Stimulated activated CD4-positive, alpha-beta T cell treated with anti-CD3 and anti-CD28 coated beads, Interleukin-12 subunit alpha, Interleukin-12 subunit beta, amount 100 ng/mL, for 4 hours (primary cell): ENCODE measurements at regions not wholly inside any gene's neighbourhood (a gene's known extent, or its start where the extent isn't known, plus 50 kb on each side); places are given as distances from the start of the nearest gene placed in this dataset.
"Not testable (repeated sequence)": the region's sequence is repeated elsewhere in the genome, so short reads cannot be mapped to it uniquely, and the experiment has no call there.

ENCODE experiments used
- DNase-seq: peaks from one replicate; pipeline ENCODE4 v3.0.0-alpha.2; 2020

GRCh38 chr4:12016729-12017128, 588.0 kb upstream of the HS3ST1 start:
- DNase-seq, result no peak

GRCh38 chr4:12005471-12005870, 576.8 kb upstream of the HS3ST1 start:
- no peak for DNase-seq

- not testable (repeated sequence) for DNase-seq
These were observed 567.9 kb upstream of the HS3ST1 start for GRCh38 chr4:11996581-11996980.

DNA sequence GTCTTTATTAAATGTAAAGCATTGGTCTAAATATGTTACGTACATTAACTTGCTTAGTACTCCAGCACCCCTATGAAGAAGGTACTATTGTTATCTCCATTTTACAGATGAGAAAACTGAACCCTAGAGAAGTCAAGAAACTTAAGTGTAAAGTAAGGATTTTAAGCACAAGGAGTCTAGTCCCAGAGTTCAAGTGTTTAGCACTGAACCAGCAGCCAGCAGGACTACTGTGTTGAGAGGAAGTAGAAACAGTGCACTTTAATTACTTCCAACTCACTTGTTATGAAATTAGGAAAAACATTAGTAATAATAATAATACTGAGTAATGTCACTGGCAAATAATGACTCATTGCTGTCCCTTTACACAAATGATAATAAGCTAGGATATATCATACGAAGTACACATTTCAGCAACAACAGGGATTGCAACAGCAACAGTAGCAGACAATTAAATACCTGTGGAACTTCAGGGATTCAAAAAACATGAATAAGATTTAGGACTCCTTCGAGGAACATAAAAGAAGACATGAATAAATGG, 548.1 kb upstream of the HS3ST1 start:
- no peak for DNase-seq

DNA sequence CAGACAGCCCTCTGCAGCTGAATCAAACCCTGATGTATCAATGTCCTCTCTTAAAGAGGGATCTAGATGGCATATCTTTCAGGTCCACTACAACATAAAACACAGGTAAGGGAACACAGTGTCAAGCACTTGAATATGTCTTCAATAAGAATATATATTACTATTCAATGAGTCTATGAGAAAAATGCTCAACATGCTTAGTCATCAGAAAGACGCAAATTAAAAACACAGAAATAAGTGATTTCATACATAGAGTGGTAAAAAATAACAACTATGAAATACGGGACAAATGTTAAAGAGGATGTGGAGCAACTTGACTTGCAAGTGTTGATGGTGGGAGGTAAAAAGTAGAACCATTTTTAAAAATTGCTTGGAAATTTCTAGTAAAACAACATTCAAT, 544.6 kb upstream of the HS3ST1 start:
- DNase-seq, result no peak

DNA sequence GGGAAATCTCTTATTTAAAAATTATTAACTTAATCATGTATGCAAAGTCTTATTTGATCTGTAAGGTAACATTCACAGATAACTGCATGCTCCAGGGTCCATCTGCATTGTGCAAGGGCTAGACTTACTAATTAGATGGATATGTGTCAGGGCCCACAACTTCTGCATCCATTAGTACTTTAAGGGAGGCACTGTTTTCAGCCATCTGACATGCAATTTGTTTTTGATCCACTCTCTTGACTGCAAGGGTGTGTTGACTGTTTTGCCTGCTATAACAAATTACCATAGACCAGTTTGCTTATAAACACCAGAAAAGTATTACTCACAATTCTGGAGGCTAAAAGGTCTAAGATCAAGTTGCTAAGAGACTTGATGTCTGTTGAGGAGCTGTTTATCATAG, 542.1 kb upstream of the HS3ST1 start:
- DNase-seq, result no peak

- no peak for DNase-seq
These were observed 538.1 kb upstream of the HS3ST1 start for GRCh38 chr4:11966782-11967181.

DNA sequence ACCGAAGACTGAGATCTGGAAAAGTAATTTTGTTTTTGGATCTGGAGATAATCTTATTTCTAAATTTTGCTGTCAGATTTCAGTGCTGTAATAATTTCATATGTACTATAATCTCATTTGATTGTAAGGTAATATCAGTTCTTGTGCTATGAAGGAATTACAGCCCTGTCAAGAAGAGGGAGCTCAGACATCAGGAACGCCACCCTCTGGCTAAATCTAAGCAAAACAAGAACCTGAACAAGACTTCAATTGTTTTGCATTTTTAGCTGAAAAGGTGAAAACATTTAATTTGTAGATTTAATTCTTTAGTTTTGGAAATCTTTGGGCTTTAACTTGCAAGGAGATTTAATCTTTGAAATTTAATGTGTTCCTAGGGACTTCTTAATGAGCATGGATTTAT, 525.4 kb upstream of the HS3ST1 start:
- DNase-seq, result no peak

DNA sequence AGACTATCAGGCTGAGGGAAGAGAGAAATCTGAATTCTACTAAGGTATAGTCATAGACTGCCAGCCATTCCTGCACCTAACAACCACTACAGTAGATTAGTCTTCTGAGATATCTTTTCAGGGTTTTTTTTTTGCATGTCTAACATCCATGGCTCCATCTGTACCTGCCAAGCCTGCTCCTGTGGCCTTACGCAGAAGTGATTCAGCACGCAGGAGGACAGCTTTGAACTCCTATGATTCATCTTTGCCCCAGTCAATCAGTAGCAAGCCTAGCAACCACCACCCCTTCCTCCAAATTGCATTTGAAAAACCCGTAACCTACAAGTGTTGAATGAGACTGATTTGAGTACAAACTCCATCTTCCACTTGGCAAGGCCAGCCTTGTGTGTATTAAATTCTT, 520.7 kb upstream of the HS3ST1 start:
- no peak for DNase-seq

DNA sequence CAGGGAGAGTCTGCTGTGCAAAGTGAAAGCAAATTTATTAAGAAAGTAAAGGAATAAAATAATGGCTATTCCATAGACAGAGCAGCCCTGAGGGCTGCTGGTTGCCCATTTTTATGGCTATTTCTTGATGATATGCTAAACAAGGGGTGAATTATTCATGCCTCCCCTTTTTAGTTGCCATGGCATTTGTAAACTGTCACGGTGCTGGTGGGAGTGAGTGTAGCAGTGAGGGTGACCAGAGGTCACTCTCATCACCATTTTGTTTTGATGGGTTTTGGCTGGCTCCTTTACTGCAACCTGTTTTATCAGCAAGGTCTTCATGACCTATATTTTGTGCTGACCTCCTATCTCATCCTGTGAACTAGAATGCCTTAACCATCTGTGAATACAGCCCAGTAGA, 518.9 kb upstream of the HS3ST1 start:
- DNase-seq, result not testable (repeated sequence)

GRCh38 chr4:11937941-11938340, 509.2 kb upstream of the HS3ST1 start:
- DNase-seq, result no peak

- no peak for DNase-seq
These were observed 502.6 kb upstream of the HS3ST1 start for GRCh38 chr4:11931266-11931820.

- no peak for DNase-seq
These were observed 500.4 kb upstream of the HS3ST1 start for GRCh38 chr4:11929080-11929479.

DNA sequence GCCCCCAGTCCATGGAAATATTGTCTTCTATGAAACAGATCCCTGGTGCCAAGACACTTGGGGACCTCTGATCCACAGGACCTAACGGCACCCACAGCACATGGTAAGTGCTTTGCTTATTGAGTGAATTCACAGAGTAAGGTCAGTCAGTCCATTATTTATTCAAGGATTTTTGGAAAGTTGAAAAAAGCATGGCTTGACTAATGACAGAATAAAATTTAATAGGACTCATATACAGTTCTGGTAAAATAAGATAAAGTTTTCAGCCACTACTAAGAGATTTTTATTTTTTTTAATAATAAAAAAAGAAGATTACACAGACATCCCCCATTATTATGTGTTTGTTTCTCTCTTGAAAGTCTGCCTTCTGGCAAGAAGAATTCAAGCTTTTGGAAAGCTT, 490.6 kb upstream of the HS3ST1 start:
- no peak for DNase-seq

- no peak for DNase-seq
These were observed 485.7 kb upstream of the HS3ST1 start for GRCh38 chr4:11914406-11914805.

- DNase-seq, result no peak
These were observed 484.2 kb upstream of the HS3ST1 start for GRCh38 chr4:11912886-11913285.

GRCh38 chr4:11910812-11911211, 482.1 kb upstream of the HS3ST1 start:
- DNase-seq, result no peak

DNA sequence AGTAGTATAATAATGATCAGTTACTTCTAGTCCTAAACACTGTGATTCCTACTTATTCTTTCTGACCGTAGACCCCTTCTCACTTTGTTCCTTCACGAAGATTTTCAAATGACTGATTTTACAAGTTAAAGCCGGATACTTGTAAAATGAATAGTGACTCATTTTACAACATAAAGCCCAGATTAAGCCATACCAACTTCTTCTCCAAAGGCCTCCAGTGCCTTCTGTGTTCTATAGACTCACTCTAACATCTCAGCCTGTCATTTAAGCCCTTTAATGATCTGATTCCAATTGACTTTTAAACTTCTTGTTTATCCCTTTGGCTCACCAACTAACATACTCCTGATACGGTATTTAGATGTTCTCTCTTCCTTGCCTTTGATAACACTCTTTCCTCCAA, 480.0 kb upstream of the HS3ST1 start:
- DNase-seq, result no peak

GRCh38 chr4:11908205-11908604, 479.5 kb upstream of the HS3ST1 start:
- DNase-seq, result no peak

- DNase-seq, result no peak
These were observed 476.4 kb upstream of the HS3ST1 start for GRCh38 chr4:11904846-11905739.

- no peak for DNase-seq
These were observed 475.4 kb upstream of the HS3ST1 start for GRCh38 chr4:11904117-11904535.

DNA sequence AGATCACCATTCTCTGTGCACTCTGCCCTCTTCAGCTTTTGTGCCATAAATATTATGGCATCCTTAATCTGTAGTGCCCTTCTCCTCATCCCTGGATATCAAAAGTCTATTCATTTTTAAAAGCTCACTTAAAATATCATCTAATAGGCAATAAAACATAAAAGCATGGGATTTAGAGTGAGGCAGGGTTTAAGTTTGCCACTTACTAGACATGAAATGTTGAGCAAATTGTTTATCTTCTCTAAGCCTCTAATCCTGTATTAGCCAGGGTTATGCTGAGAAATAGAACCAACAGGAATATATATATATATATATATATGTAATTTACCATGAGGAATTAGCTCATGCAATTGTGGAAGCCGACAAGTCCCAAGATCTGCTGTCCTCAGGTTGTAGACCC, 472.4 kb upstream of the HS3ST1 start:
- DNase-seq, result no peak

GRCh38 chr4:11900359-11900758, 471.7 kb upstream of the HS3ST1 start:
- DNase-seq, result no peak

DNA sequence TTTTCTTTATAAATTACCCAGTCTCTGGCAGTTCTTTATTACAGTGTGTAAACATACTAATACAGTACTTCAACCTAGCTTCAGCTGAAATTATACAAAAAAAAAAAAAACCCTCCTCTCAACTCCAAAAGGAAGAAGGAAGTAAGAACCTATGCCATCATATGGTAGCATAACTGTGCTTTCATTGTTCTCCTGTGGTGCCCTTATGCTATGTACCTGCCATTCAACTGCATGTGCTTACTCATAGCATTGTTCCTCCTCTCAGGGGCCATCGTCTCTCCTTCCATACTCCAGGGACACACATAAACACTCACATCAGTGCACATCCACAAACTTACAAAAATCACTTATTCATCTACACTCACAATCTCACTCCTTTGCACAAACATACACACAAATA, 470.1 kb upstream of the HS3ST1 start:
- no peak for DNase-seq
